GM18907 (cell line): ENCODE measurements at regions not wholly inside any gene's neighbourhood (a gene's known extent, or its start where the extent isn't known, plus 50 kb on each side); places are given as distances from the start of the nearest gene placed in this dataset.
"Not testable (repeated sequence)": the region's sequence is repeated elsewhere in the genome, so short reads cannot be mapped to it uniquely, and the experiment has no call there.

ENCODE experiments used
- ATAC-seq: cut with Tn5 transposase; IDR thresholded peaks from one replicate; pipeline ENCODE4 v1.9.1; 2021; ENCODE audit warnings: mild to moderate bottlenecking, moderate library complexity; ENCODE audit not compliant: unreplicated experiment

GRCh38 chrX:12042615-12043014 lies 95.7 kb upstream of the FRMPD4 start:
- no peak for ATAC-seq

DNA sequence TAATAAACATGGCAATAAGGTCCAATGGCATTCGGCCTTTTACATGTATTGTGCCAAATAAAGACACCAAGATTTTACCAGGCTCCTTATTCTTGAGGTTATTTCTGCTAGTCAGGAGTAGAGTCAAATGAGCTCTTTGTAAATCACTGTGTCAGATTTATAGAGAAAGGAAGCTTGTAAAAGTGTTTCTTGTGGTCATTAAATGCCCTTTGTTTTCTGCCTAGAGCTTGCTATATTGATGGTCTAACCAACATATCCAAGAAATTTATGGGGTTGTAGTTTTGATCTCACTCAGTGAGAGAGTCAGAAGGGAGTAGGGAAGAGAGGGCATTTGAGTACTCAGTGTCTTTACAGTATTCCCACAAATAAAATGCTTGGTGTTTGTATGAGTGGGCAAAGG lies 86.2 kb upstream of the FRMPD4 start:
- no peak for ATAC-seq

- no peak for ATAC-seq
These were observed 80.2 kb upstream of the FRMPD4 start for GRCh38 chrX:12058087-12058486.

- no peak for ATAC-seq
These were observed 77.6 kb upstream of the FRMPD4 start for GRCh38 chrX:12060489-12061260.

DNA sequence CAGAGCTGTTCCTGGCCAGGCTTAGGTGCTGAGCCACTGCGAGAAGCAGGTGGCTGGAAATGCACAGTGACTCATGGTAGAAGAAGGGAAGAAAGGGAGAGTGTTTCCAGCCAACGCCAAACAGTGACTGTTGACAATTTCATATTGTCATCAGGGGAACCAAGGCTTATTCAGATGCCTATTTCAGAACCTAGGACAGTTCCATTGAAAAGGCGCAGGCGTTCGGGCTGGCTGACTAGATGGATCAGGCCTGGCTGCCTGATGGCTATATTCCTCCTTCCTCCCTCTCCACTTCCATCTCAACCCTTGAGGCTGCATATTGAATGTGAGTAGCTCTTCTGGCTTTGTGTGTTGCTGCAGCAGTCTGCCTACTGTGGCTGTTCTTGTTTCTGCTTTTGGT lies 73.0 kb upstream of the FRMPD4 start:
- no peak for ATAC-seq

DNA sequence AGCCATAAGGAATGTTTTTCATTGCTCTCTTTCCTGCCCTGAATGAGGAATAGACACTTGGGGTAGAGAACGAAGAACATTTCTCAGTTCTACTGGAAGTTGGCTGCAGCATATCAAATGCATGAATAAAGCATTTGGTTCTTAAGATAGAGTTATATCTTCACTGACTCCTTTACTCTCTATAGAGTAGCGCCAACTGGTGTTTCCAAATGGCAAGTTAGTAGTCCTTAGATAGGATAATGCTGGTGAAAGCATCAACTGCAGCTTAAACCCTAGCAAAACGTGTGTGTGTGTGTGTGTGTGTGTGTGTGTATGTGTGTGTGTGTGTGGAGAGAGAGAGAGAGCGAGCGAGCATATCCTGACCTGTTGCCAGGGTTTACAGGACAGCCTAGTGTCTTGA lies 62.2 kb upstream of the FRMPD4 start:
- ATAC-seq: no peak

GRCh38 chrX:12080265-12080664 lies 58.0 kb upstream of the FRMPD4 start:
- peak; percentile 51 for ATAC-seq

DNA sequence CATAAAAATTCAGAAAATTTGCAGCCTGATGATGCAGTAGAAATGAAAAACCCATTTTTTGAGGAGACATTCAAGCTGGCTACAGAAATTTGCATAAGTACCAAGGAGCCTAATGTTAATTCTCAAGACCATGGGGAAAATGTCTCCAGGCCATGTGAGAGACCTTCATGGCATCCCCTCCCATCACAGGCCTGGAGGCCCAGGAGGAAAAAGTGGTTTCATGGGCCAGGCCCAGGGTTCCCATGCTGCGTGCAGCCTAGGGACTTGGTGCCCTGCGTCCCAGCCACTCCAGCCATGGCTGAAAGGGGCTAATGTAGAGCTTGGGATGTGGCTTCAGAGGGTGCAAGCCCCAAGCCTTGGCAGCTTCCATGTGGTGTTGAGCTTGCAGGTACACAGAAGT lies 55.3 kb upstream of the FRMPD4 start:
- ATAC-seq: not testable (repeated sequence)
